HCT116 (cell line): ENCODE measurements at regions not wholly inside any gene's neighbourhood (a gene's known extent, or its start where the extent isn't known, plus 50 kb on each side); places are given as distances from the start of the nearest gene placed in this dataset.

ENCODE experiments used
- ATAC-seq: fragments of 200-7000 bp; cut with Tn5 transposase; 2 replicates; pipeline ENCODE4 v1.9.1; 2020; ENCODE audit warnings: mild to moderate bottlenecking, moderate library complexity
- BruUV-seq: library from RNA; stranded (reverse); fragments of 400-500 nt; replicated peaks from 2 replicates; lab custom pipeline; 2021; lab: Mats Ljungman, UMichigan
- CTCF ChIA-PET: fragments of 300-600 bp; sonication (Branson Sonifier 250); formaldehyde crosslinking; loops from one replicate; lab custom pipeline; 2021; ENCODE audit warnings: antibody characterized with exemption; lab: Charles Lee
- POLR2A ChIA-PET: fragments of 300-600, 350-600 bp; sonication (Branson Sonifier 250); formaldehyde crosslinking; loops from one replicate; lab custom pipeline; 2021; ENCODE audit warnings: antibody characterized with exemption; lab: Charles Lee
- RAD21 ChIA-PET, 2 experiments: fragments of 300-600 bp; sonication (Branson Sonifier 250); formaldehyde crosslinking; loops; one replicate each; lab custom pipeline; 2023; ENCODE audit warnings: low total read pairs in 2 of 2; ENCODE audit not compliant: uncharacterized antibody in 2 of 2, unreplicated experiment in 2 of 2, low non-redundant PET in 1 of 2; lab: Charles Lee
- DNase-seq: peaks from one replicate; pipeline ENCODE4 v3.0.0-alpha.2; 2010; ENCODE audit warnings: low read depth, low spot score
- H2AFZ ChIP-seq: fragments of 200-600 bp; shearing (Covaris generic), sonication (generic); 2 replicates; pipeline ENCODE4 v1.6.1; 2017; ENCODE audit warnings: low read depth, mixed run types, mixed read lengths, antibody characterized with exemption, low read length; ENCODE audit not compliant: poor library complexity, severe bottlenecking
- H3K27ac ChIP-seq: 2 replicates; pipeline ENCODE4 v1.5.1; 2012; ENCODE audit warnings: low read depth, low read length
- H3K27me3 ChIP-seq: fragments of 200-600 bp; sonication (generic); 2 replicates; pipeline ENCODE4 v1.6.1; 2016; ENCODE audit warnings: mixed run types, low read length, mixed read lengths; ENCODE audit not compliant: insufficient read depth
- H3K36me3 ChIP-seq, 2 experiments: fragments of 200-500 bp in 1 of 2; fragments of 200-600 bp in 1 of 2; sonication (Bioruptor generic) in 1 of 2; sonication (generic) in 1 of 2; 2 replicates each; pipeline versions ENCODE4 v1.5.1 to v1.6.1; 2014 to 2016; ENCODE audit warnings: low read length in 2 of 2, inconsistent platforms in 1 of 2, mixed read lengths in 1 of 2, mixed run types in 1 of 2; ENCODE audit not compliant: insufficient read depth in 2 of 2, control insufficient read depth in 1 of 2
- H3K4me1 ChIP-seq, 2 experiments: fragments of 200-600 bp in 1 of 2; sonication (generic) in 1 of 2; 2 replicates each; pipeline versions ENCODE4 v1.5.1 to v1.6.1; 2012 to 2017; ENCODE audit warnings: low read length in 2 of 2, inconsistent platforms in 1 of 2, mild to moderate bottlenecking in 1 of 2, mixed read lengths in 1 of 2, mixed run types in 1 of 2, moderate library complexity in 1 of 2; ENCODE audit not compliant: insufficient read depth in 2 of 2, control insufficient read depth in 1 of 2
- H3K4me2 ChIP-seq: fragments of 200-600 bp; sonication (generic); 2 replicates; pipeline ENCODE4 v1.6.1; 2017; ENCODE audit warnings: mixed run types, low read length, mixed read lengths
- H3K4me3 ChIP-seq, 2 experiments: fragments of 200-600 bp in 1 of 2; sonication (generic) in 1 of 2; replicated peaks in 1 of 2; 2 replicates each; pipeline ENCODE4 v1.5.1; 2011 to 2016; ENCODE audit warnings: low read length in 2 of 2, control low read depth in 1 of 2, low read depth in 1 of 2, mild to moderate bottlenecking in 1 of 2, mixed read lengths in 1 of 2, mixed run types in 1 of 2
- H3K79me2 ChIP-seq: fragments of 200-600 bp; sonication (generic); 2 replicates; pipeline ENCODE4 v1.6.1; 2017; ENCODE audit warnings: mild to moderate bottlenecking, mixed run types, low read length, moderate library complexity, mixed read lengths; ENCODE audit not compliant: insufficient read depth
- H3K9ac ChIP-seq: fragments of 200-600 bp; sonication (generic); 2 replicates; pipeline ENCODE4 v1.6.1; 2016; ENCODE audit warnings: low read length, mixed read lengths
- H3K9me2 ChIP-seq: fragments of 200-600 bp; sonication (generic), shearing (Covaris generic); 2 replicates; pipeline ENCODE4 v1.6.1; 2017; ENCODE audit warnings: mixed run types, mild to moderate bottlenecking, moderate library complexity; ENCODE audit not compliant: insufficient read depth
- H3K9me3 ChIP-seq, 2 experiments: fragments of 200-500 bp in 1 of 2; fragments of 200-600 bp in 1 of 2; sonication (Bioruptor generic) in 1 of 2; sonication (generic) in 1 of 2; 2 replicates each; pipeline ENCODE4 v1.6.1; 2014 to 2017; ENCODE audit warnings: low read length in 2 of 2, mixed read lengths in 2 of 2, inconsistent platforms in 1 of 2, low read depth in 1 of 2, mild to moderate bottlenecking in 1 of 2, mixed run types in 1 of 2, moderate library complexity in 1 of 2; ENCODE audit not compliant: control insufficient read depth in 1 of 2, insufficient read depth in 1 of 2
- H4K20me1 ChIP-seq: fragments of 200-600 bp; sonication (generic), shearing (Covaris generic); 2 replicates; pipeline ENCODE4 v1.6.1; 2017; ENCODE audit warnings: mixed run types, mild to moderate bottlenecking, moderate library complexity; ENCODE audit not compliant: insufficient read depth
- ATF3 ChIP-seq: IDR thresholded peaks from 2 replicates; pipeline ENCODE4 v1.6.1; 2012
- CBX3 ChIP-seq: IDR thresholded peaks from 2 replicates; pipeline ENCODE4 v1.6.1; 2012; ENCODE audit warnings: low read depth
- CTCF ChIP-seq, 3 experiments: fragments of 200-600 bp in 1 of 3; sonication (generic) in 1 of 3; IDR thresholded peaks in 2 of 3; conservative IDR thresholded peaks in 1 of 3; 2 replicates each; pipeline ENCODE4 v1.5.1; 2012 to 2017; ENCODE audit warnings: low read depth in 2 of 3, low read length in 2 of 3, antibody characterized with exemption in 1 of 3, borderline replicate concordance in 1 of 3, control low read depth in 1 of 3, mild to moderate bottlenecking in 1 of 3, mixed read lengths in 1 of 3, mixed run types in 1 of 3, moderate library complexity in 1 of 3; ENCODE audit not compliant: insufficient read depth in 1 of 3
- EZH2phosphoT487 ChIP-seq: fragments of 200-600 bp; IDR thresholded peaks from 2 replicates; pipeline ENCODE4 v1.6.1; 2018; ENCODE audit warnings: antibody characterized with exemption, borderline replicate concordance
- SP1 ChIP-seq: IDR thresholded peaks from 2 replicates; pipeline ENCODE4 v1.6.1; 2012; ENCODE audit warnings: low read depth
- SRF ChIP-seq: IDR thresholded peaks from 2 replicates; pipeline ENCODE4 v1.6.1; 2012; ENCODE audit warnings: low read depth
- ZNF274 ChIP-seq: fragments of 200-500 bp; sonication (Bioruptor generic); IDR thresholded peaks from 2 replicates; pipeline ENCODE4 v1.6.1; 2014; ENCODE audit warnings: mild to moderate bottlenecking, low read depth, low read length, inconsistent platforms
- intact Hi-C: fragments of 100-400 bp; cut with micrococcal nuclease; formaldehyde crosslinking; loops from 2 replicates; pipeline ENCODE4 v1.10.0; 2022

GRCh38 chr9:135242406-135242805, 154.9 kb downstream of the OLFM1 start:
- ChIA-PET RAD21 (no interaction called here), POLR2A (no interaction called here), CTCF (no interaction called here)
- no peak overlapping the region for H3K4me3 ChIP-seq
- H3K9me3 ChIP-seq = no peaks in the 10 kb centered on the region
- intact Hi-C loops = no loop called here
- H4K20me1 ChIP-seq = no peaks in the 10 kb centered on the region
- BruUV-seq = no TSS peak
- H3K4me1 ChIP-seq = no peaks in the 10 kb centered on the region
- H3K9ac ChIP-seq = no peak overlapping the region
- H3K79me2 ChIP-seq = no peaks in the 10 kb centered on the region
- no peak overlapping the region for H3K4me2 ChIP-seq
- TF ChIP-seq ZNF274 (no peak), SRF (no peak), ATF3 (no peak), SP1 (no peak), CBX3 (no peak), EZH2phosphoT487 (no peak), CTCF (IDR thresholded peaks at IDR 0.05 in 2 of 3, conservative IDR thresholded peaks at IDR 0.05 in 1 of 3; ENCODE audit: borderline replicate concordance in 1 of 3, insufficient read depth in 1 of 3, low read depth in 2 of 3, low read length in 2 of 3) (no peak)
- no peaks in the 10 kb centered on the region for H3K36me3 ChIP-seq
- H2AFZ ChIP-seq = no peak overlapping the region
- H3K27me3 ChIP-seq = 0 out of 2 replicates have a peak, but pooled peaks cover 2% of the 10 kb centered on the region
- ATAC-seq (no peak), DNase-seq (no peak)
- H3K27ac ChIP-seq = no peak overlapping the region
- no peaks in the 10 kb centered on the region for H3K9me2 ChIP-seq
